HEK293 (cell line): ENCODE measurements at regions not wholly inside any gene's neighbourhood (a gene's known extent, or its start where the extent isn't known, plus 50 kb on each side); places are given as distances from the start of the nearest gene placed in this dataset.

Source experiments
- ATF2 ChIP-seq: fragments of 450-650 bp; formaldehyde crosslinking; IDR thresholded peaks from 2 replicates; pipeline ENCODE4 v1.5.1; 2016; ENCODE audit warnings: missing biosample characterization, missing genetic modification characterization, low read depth
- CTCF ChIP-seq: fragments of 450-650 bp; formaldehyde crosslinking; IDR thresholded peaks from 2 replicates; pipeline ENCODE4 v1.5.1; 2016; ENCODE audit warnings: missing biosample characterization, missing genetic modification characterization
- KLF9 ChIP-seq: fragments of 450-650 bp; formaldehyde crosslinking; IDR thresholded peaks from 2 replicates; pipeline ENCODE4 v1.5.1; 2016; ENCODE audit warnings: missing biosample characterization, missing genetic modification characterization, low read depth
- MEIS1 ChIP-seq: sonication (generic); formaldehyde crosslinking; IDR thresholded peaks from 2 replicates; pipeline ENCODE4 v1.8.1; 2022; ENCODE audit warnings: missing genetic modification reagents, mild to moderate bottlenecking, borderline replicate concordance
- REST ChIP-seq: fragments of 450-650 bp; formaldehyde crosslinking; IDR thresholded peaks from 2 replicates; pipeline ENCODE4 v1.5.1; 2016; ENCODE audit warnings: missing biosample characterization, missing genetic modification characterization
- YY1 ChIP-seq: fragments of 450-650 bp; formaldehyde crosslinking; IDR thresholded peaks from 2 replicates; pipeline ENCODE4 v1.5.1; 2018; ENCODE audit warnings: missing biosample characterization, missing genetic modification characterization
- ZBTB1 ChIP-seq: fragments of 450-650 bp; formaldehyde crosslinking; IDR thresholded peaks from 2 replicates; pipeline ENCODE4 v1.5.1; 2016; ENCODE audit warnings: missing biosample characterization, missing genetic modification characterization
- ZNF10 ChIP-seq: fragments of 450-650 bp; formaldehyde crosslinking; IDR thresholded peaks from 2 replicates; pipeline ENCODE4 v1.5.1; 2017; ENCODE audit warnings: missing biosample characterization, missing genetic modification characterization
- ZNF174 ChIP-seq: fragments of 450-650 bp; formaldehyde crosslinking; IDR thresholded peaks from 2 replicates; pipeline ENCODE4 v1.5.0; 2017; ENCODE audit warnings: missing biosample characterization, mild to moderate bottlenecking, missing genetic modification characterization
- ZNF266 ChIP-seq: fragments of 450-650 bp; formaldehyde crosslinking; IDR thresholded peaks from 2 replicates; pipeline ENCODE4 v1.5.1; 2016; ENCODE audit warnings: missing biosample characterization, missing genetic modification characterization, low read depth
- ZNF335 ChIP-seq: fragments of 450-650 bp; formaldehyde crosslinking; conservative IDR thresholded peaks from 2 replicates; pipeline ENCODE4 v1.5.1; 2016; ENCODE audit warnings: missing biosample characterization, missing genetic modification characterization
- ZNF626 ChIP-seq: fragments of 450-650 bp; sonication (Bioruptor Pico); formaldehyde crosslinking; IDR thresholded peaks from 2 replicates; pipeline ENCODE4 v1.5.1; 2018; ENCODE audit warnings: missing biosample characterization, missing genetic modification characterization, inconsistent platforms
- ZSCAN16 ChIP-seq: fragments of 450-650 bp; formaldehyde crosslinking; IDR thresholded peaks from 2 replicates; pipeline ENCODE4 v1.5.1; 2016; ENCODE audit warnings: missing biosample characterization, missing genetic modification characterization

GRCh38 chr7:119660080-119660479 is 612.9 kb upstream of the KCND2 start:
- TF ChIP-seq YY1 (tag by site-specific recombination), result no peak
- TF ChIP-seq REST (tag by site-specific recombination), result no peak
- TF ChIP-seq ZNF174 (tag by site-specific recombination), result no peak
- TF ChIP-seq CTCF (tag by site-specific recombination), result no peak
- no peak for TF ChIP-seq ATF2 (tag by site-specific recombination)
- no peak for TF ChIP-seq ZNF10 (tag by site-specific recombination)
- no peak for TF ChIP-seq MEIS1 (CRISPR knock-in tag)
- no peak for TF ChIP-seq ZBTB1 (tag by site-specific recombination)
- no peak for TF ChIP-seq KLF9 (tag by site-specific recombination)
- TF ChIP-seq ZNF335 (tag by site-specific recombination), result no peak
- no peak for TF ChIP-seq ZSCAN16 (tag by site-specific recombination)
- no peak for TF ChIP-seq ZNF626
- TF ChIP-seq ZNF266, result no peak
